ENCODE measurements at regions not wholly inside any gene's neighbourhood (a gene's known extent, or its start where the extent isn't known, plus 50 kb on each side); places are given as distances from the start of the nearest gene placed in this dataset.

DNA sequence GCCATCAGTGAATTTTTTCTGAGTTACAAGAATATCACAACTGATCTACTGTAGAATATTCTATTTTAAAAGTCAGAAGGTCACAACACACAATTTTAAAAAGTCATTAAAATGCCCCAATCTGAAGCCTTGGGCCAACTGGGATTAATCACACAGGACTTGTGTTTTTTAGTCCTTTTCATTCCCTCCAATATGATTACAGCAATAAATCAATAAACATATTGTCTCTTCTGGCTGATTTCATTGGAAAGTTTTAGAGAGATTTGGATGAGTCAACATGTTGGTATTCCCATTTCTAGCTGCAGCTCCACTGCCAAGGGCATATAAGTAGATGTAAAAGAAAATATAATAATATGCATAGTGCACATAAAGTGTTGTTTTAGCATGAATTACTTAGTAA is 85.8 kb downstream of the NIBAN1 start:
- TF ChIP-seq, protein P1, sequence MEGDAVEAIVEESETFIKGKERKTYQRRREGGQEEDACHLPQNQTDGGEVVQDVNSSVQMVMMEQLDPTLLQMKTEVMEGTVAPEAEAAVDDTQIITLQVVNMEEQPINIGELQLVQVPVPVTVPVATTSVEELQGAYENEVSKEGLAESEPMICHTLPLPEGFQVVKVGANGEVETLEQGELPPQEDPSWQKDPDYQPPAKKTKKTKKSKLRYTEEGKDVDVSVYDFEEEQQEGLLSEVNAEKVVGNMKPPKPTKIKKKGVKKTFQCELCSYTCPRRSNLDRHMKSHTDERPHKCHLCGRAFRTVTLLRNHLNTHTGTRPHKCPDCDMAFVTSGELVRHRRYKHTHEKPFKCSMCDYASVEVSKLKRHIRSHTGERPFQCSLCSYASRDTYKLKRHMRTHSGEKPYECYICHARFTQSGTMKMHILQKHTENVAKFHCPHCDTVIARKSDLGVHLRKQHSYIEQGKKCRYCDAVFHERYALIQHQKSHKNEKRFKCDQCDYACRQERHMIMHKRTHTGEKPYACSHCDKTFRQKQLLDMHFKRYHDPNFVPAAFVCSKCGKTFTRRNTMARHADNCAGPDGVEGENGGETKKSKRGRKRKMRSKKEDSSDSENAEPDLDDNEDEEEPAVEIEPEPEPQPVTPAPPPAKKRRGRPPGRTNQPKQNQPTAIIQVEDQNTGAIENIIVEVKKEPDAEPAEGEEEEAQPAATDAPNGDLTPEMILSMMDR (conservative IDR thresholded peaks at IDR 0.05; ENCODE audit: low read depth, low read length) = no peak
- TF ChIP-seq EZH2 (IDR thresholded peaks at IDR 0.05; ENCODE audit: borderline replicate concordance, low read depth, low read length, poor library complexity, severe bottlenecking) = no peak
